ENCODE measurements at regions not wholly inside any gene's neighbourhood (a gene's known extent, or its start where the extent isn't known, plus 50 kb on each side); places are given as distances from the start of the nearest gene placed in this dataset.

DNA sequence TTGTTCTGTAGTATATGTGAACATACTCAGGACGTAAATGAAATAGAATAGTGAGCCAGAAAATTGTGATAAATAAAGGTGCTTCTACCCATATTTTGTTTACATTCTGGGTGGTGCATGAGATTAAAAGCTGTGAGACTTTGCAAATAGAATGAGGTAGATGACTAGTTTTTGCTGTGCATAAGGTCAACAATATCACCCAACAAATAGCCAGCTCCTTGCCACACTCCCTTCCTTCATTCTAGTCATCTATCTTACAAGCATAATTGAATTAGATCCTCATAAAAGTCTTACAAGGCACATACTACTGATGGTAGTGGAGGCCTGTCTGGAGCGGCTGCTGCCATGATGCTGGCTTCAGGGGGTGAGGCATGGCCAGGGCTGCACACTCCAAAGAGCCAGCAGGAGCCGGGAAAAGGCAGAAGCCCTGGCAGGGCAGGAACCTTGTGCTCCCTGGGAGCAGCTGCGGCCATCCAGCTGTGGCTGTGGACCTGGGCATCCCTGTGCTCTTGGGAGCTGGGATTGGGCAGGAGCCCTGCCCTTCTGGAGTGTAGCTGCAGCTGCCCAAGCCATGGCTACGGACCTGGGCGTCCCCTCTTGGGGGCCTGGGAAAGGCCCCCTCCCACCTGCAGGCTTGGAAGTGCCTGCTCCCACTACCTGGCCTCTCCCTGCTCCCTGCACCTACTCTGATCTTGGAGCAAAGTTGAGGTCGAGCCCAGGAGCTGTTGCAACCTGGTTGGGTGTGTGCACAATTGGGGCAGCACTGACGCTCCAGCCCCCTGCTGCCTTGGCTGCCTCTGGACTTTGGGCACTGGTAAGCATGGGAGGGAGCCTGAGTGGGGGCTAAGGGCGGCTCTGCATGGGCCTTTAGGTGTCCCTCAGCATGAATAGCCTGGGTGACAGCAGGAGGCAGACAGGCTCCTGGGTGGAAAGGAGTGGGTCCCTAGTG lies 112.8 kb downstream of the DACT1 start:
- Histone ChIP-seq H3K4me1 (ENCODE audit: insufficient read depth, low read length, poor library complexity, severe bottlenecking) (no peaks in the 10 kb centered on the region), H2AFZ (ENCODE audit: low read length) (no peak overlapping the region), H3K27ac (ENCODE audit: low read depth, low read length, poor library complexity, severe bottlenecking) (no peak overlapping the region), H3K9me3 (ENCODE audit: low read length) (no peaks in the 10 kb centered on the region), H3K79me2 (ENCODE audit: insufficient read depth, low read depth, low read length) (no peaks in the 10 kb centered on the region), H3K36me3 (ENCODE audit: insufficient read depth, low read length) (no peaks in the 10 kb centered on the region), H3K4me3 (ENCODE audit: low read depth, low read length, poor library complexity, severe bottlenecking) (no peak overlapping the region), H3K4me2 (ENCODE audit: low read length) (no peak overlapping the region), H4K20me1 (ENCODE audit: insufficient read depth, low read length) (no peaks in the 10 kb centered on the region), H3K9me2 (ENCODE audit: insufficient read depth, low read length) (no peaks in the 10 kb centered on the region)
- no TSS peak for BruUV-seq (replicated peaks)
- DNase-seq (ENCODE audit: low spot score): no peak
- no peak for TF ChIP-seq EZH2phosphoT487 (IDR thresholded peaks at IDR 0.05; ENCODE audit: borderline replicate concordance, low read depth, low read length)
- POLR2A ChIA-PET: no interaction called here
- CTCF ChIA-PET (ENCODE audit: unreplicated experiment): no interaction called here
- intact Hi-C loops (cut with micrococcal nuclease; ENCODE audit: unreplicated experiment): no loop called here

DNA sequence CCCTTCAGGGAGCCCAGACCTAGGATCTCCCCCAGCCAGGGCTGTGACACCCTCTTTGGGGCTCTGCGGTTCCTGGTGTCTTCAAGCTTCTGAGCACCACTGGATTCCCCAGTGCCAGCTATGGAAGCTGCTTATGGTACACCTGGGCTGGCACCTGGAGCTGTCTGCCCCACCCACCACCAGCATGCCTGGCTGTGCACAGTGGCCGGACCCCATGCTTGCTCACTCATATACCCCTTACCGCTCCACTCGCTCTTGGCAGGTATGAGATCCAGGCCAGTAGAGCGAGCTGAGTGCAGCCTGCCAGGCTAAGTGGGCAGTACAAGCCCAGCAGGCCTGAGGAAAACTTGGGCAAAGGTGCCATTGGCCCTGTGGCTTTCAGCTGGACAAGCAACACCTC lies 114.0 kb downstream of the DACT1 start:
- Histone ChIP-seq H3K4me1 (ENCODE audit: insufficient read depth, low read length, poor library complexity, severe bottlenecking) (no peaks in the 10 kb centered on the region), H2AFZ (ENCODE audit: low read length) (no peak overlapping the region), H3K27ac (ENCODE audit: low read depth, low read length, poor library complexity, severe bottlenecking) (no peak overlapping the region), H3K4me3 (ENCODE audit: low read depth, low read length, poor library complexity, severe bottlenecking) (no peak overlapping the region), H3K4me2 (ENCODE audit: low read length) (no peak overlapping the region), H3K9me2 (ENCODE audit: insufficient read depth, low read length) (no peaks in the 10 kb centered on the region), H4K20me1 (ENCODE audit: insufficient read depth, low read length) (no peaks in the 10 kb centered on the region), H3K36me3 (ENCODE audit: insufficient read depth, low read length) (no peaks in the 10 kb centered on the region), H3K9me3 (ENCODE audit: low read length) (no peaks in the 10 kb centered on the region), H3K79me2 (ENCODE audit: insufficient read depth, low read depth, low read length) (no peaks in the 10 kb centered on the region)
- no TSS peak for BruUV-seq (replicated peaks)
- intact Hi-C loops (cut with micrococcal nuclease; ENCODE audit: unreplicated experiment): no loop called here
- CTCF ChIA-PET (ENCODE audit: unreplicated experiment): no interaction called here
- DNase-seq (ENCODE audit: low spot score): no peak
- POLR2A ChIA-PET: interaction anchor here (0.8 to 1.1 kb wide), 2 partner anchors 11 to 445 kb away, joined by 3 to 4 read pairs; no protein-coding TSS in a partner anchor
- TF ChIP-seq EZH2phosphoT487 (IDR thresholded peaks at IDR 0.05; ENCODE audit: borderline replicate concordance, low read depth, low read length) (no peak), CTCF (conservative IDR thresholded peaks at IDR 0.05; ENCODE audit: low read length) (no peak)

DNA sequence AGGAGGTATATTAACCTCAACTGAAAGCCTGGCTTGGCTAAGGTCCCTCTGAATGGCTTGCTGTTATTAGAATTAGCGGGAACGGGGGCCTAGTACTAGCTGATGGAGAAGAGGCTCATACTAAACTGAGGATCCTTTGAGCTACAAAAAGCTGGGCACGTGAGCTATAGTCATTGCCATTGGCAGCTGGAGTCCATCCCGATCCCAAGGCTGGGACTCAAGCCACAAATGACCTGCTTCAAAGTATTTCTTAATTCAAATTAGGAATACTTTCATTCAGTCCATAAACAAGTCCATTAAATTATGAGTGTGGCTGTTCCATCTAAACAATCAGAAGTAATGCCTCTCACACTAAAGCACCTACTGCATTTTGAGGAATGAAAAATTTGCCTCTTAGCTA lies 114.5 kb downstream of the DACT1 start:
- Histone ChIP-seq H3K79me2 (ENCODE audit: insufficient read depth, low read depth, low read length) (no peaks in the 10 kb centered on the region), H3K36me3 (ENCODE audit: insufficient read depth, low read length) (no peaks in the 10 kb centered on the region), H2AFZ (ENCODE audit: low read length) (no peak overlapping the region), H3K4me3 (ENCODE audit: low read depth, low read length, poor library complexity, severe bottlenecking) (no peak overlapping the region), H3K9me3 (ENCODE audit: low read length) (no peaks in the 10 kb centered on the region), H3K4me1 (ENCODE audit: insufficient read depth, low read length, poor library complexity, severe bottlenecking) (no peaks in the 10 kb centered on the region), H4K20me1 (ENCODE audit: insufficient read depth, low read length) (no peaks in the 10 kb centered on the region), H3K9me2 (ENCODE audit: insufficient read depth, low read length) (no peaks in the 10 kb centered on the region), H3K27ac (ENCODE audit: low read depth, low read length, poor library complexity, severe bottlenecking) (no peak overlapping the region), H3K4me2 (ENCODE audit: low read length) (no peak overlapping the region)
- ChIA-PET POLR2A (interaction anchor here (0.8 to 1.1 kb wide), 2 partner anchors 10 to 445 kb away, joined by 3 to 4 read pairs; no protein-coding TSS in a partner anchor), CTCF (ENCODE audit: unreplicated experiment) (no interaction called here)
- no peak for DNase-seq (ENCODE audit: low spot score)
- no TSS peak for BruUV-seq (replicated peaks)
- intact Hi-C loops (cut with micrococcal nuclease; ENCODE audit: unreplicated experiment): no loop called here
- TF ChIP-seq EZH2phosphoT487 (IDR thresholded peaks at IDR 0.05; ENCODE audit: borderline replicate concordance, low read depth, low read length) (no peak), CTCF (conservative IDR thresholded peaks at IDR 0.05; ENCODE audit: low read length) (no peak)

Measured in OCI-LY7 (cell line).